ENCODE measurements at regions not wholly inside any gene's neighbourhood (a gene's known extent, or its start where the extent isn't known, plus 50 kb on each side); places are given as distances from the start of the nearest gene placed in this dataset.

DNA sequence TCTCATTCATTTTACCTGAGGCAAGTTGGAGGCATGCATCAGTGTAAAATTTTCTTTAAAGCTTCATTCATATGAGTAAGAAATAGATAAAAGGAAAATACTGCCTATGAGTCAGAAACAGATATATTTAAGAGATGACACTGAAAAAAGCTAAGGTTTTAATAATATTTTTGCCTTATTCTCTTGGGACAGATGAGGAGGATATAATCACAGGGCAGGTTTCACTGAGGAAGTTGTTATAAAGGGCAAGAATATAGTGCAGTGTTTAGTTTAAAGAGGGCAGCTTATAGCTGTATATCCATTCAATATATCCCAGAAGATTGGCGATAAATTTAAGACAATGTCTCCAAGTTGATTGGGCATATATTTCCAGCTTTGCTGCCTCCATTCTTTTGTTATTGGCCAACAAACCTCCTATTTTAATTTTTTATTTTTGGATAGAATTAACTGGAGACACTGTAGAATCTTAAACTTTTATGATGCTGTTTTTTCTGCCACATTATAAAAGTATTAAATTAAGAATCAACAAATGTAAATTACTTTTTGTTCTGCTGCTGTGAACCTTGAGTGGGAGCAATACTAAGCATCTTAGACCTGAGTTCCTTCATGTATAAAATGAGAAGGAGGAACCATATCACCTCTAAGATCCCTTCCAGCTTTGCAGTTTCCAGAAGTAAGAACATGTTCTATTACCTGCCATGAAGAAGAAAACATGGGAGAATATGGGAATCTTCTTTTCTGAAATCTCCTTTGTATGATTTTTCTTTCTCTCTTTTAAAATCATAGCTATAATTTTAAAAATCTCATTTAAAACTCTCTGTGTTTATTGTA is 171.6 kb downstream of the S1PR1 start:
- TF ChIP-seq CEBPB (IDR thresholded peaks at IDR 0.05) (no peak), RAD21 (IDR thresholded peaks at IDR 0.05; ENCODE audit: low read depth) (no peak)

DNA sequence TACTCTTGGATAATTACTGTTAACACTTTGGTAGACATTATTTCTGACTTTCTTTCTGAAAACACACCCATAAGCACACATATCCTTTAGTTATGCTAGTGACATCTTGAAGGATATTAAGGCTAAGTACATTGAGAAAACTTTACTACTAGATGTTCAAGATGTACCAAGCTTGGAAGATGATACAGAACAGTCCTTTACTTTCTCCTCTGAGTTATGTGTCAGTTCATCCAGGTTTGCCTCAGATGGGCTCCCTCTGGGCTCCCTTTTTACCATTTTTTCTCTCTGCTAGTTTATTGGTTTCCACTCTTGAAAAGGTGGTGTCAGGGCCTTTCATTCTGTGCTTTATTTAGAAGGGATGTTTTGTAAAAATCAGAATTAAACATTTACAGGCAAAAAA is 172.3 kb downstream of the S1PR1 start:
- TF ChIP-seq, protein P1, sequence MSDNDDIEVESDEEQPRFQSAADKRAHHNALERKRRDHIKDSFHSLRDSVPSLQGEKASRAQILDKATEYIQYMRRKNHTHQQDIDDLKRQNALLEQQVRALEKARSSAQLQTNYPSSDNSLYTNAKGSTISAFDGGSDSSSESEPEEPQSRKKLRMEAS (IDR thresholded peaks at IDR 0.05), result no peak
- TF ChIP-seq CREB1 (IDR thresholded peaks at IDR 0.05; ENCODE audit: low read depth) (no peak), TEAD4 (IDR thresholded peaks at IDR 0.05) (no peak), YY1 (IDR thresholded peaks at IDR 0.05; ENCODE audit: low read depth) (no peak), EGR1 (IDR thresholded peaks at IDR 0.05) (no peak), ZBTB7A (IDR thresholded peaks at IDR 0.05; ENCODE audit: low read depth) (no peak), TCF12 (IDR thresholded peaks at IDR 0.05; ENCODE audit: low read depth) (no peak), NFIC (IDR thresholded peaks at IDR 0.05) (no peak), CEBPB (IDR thresholded peaks at IDR 0.05) (no peak), TAF1 (IDR thresholded peaks at IDR 0.05; ENCODE audit: low read depth) (no peak), RAD21 (IDR thresholded peaks at IDR 0.05; ENCODE audit: low read depth) (no peak), EP300 (IDR thresholded peaks at IDR 0.05; ENCODE audit: borderline replicate concordance) (no peak), FOXM1 (IDR thresholded peaks at IDR 0.05; ENCODE audit: borderline replicate concordance, low read depth) (no peak)
- TF ChIP-seq, protein P2, sequence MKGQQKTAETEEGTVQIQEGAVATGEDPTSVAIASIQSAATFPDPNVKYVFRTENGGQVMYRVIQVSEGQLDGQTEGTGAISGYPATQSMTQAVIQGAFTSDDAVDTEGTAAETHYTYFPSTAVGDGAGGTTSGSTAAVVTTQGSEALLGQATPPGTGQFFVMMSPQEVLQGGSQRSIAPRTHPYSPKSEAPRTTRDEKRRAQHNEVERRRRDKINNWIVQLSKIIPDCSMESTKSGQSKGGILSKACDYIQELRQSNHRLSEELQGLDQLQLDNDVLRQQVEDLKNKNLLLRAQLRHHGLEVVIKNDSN (IDR thresholded peaks at IDR 0.05), result no peak
- TF ChIP-seq, protein P3, sequence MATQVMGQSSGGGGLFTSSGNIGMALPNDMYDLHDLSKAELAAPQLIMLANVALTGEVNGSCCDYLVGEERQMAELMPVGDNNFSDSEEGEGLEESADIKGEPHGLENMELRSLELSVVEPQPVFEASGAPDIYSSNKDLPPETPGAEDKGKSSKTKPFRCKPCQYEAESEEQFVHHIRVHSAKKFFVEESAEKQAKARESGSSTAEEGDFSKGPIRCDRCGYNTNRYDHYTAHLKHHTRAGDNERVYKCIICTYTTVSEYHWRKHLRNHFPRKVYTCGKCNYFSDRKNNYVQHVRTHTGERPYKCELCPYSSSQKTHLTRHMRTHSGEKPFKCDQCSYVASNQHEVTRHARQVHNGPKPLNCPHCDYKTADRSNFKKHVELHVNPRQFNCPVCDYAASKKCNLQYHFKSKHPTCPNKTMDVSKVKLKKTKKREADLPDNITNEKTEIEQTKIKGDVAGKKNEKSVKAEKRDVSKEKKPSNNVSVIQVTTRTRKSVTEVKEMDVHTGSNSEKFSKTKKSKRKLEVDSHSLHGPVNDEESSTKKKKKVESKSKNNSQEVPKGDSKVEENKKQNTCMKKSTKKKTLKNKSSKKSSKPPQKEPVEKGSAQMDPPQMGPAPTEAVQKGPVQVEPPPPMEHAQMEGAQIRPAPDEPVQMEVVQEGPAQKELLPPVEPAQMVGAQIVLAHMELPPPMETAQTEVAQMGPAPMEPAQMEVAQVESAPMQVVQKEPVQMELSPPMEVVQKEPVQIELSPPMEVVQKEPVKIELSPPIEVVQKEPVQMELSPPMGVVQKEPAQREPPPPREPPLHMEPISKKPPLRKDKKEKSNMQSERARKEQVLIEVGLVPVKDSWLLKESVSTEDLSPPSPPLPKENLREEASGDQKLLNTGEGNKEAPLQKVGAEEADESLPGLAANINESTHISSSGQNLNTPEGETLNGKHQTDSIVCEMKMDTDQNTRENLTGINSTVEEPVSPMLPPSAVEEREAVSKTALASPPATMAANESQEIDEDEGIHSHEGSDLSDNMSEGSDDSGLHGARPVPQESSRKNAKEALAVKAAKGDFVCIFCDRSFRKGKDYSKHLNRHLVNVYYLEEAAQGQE (IDR thresholded peaks at IDR 0.05; ENCODE audit: low read depth), result no peak

DNA sequence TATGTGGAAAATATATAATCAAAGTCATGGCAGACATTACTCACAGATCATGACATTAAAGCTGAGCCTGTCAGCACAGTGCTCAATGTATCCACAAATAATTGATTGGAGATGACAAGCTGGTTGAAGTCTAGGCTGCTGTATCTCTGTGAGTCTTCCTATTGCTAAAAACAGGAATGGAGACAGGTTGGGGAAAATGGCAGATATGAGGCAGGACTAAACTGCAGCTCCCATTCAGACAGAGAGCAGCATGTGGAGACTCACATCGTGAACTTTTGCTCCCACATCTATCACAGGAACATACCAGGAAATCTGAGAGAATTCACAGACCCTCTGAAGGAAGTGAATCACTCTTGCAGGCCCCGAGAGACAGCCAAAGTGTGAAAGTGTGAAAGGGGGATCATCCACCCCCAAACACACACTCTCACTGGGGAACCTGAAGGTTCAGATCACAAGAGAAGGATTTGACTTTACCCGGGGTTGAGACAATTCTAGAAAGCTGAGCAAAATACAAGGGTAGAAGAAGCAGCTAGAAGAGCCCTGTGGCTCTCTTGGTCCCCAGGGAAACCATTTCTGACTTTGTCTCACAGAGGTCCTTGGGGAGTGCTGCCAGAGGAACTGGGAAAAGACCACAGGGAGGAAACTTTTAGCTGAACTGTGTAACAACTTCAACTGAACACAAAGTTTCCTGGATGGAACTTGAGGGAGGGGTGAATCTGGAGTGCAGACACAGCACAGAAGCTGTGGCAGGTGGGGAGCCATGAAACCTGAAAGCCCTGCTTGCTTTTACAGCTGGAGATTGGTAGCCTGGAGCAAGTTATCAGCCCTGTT is 173.4 kb downstream of the S1PR1 start:
- TF ChIP-seq, protein P3 (IDR thresholded peaks at IDR 0.05; ENCODE audit: low read depth), result no peak
- no peak for TF ChIP-seq YY1 (IDR thresholded peaks at IDR 0.05; ENCODE audit: low read depth)
- no peak for TF ChIP-seq EGR1 (IDR thresholded peaks at IDR 0.05)
- TF ChIP-seq, protein P2 (IDR thresholded peaks at IDR 0.05), result no peak
- TF ChIP-seq NFIC (IDR thresholded peaks at IDR 0.05), result no peak
- no peak for TF ChIP-seq ZBTB7A (IDR thresholded peaks at IDR 0.05; ENCODE audit: low read depth)
- TF ChIP-seq FOXM1 (IDR thresholded peaks at IDR 0.05; ENCODE audit: borderline replicate concordance, low read depth), result no peak
- TF ChIP-seq TEAD4 (IDR thresholded peaks at IDR 0.05), result no peak
- TF ChIP-seq CEBPB (IDR thresholded peaks at IDR 0.05), result no peak
- TF ChIP-seq, protein P1 (IDR thresholded peaks at IDR 0.05), result no peak
- TF ChIP-seq TAF1 (IDR thresholded peaks at IDR 0.05; ENCODE audit: low read depth), result no peak
- TF ChIP-seq RAD21 (IDR thresholded peaks at IDR 0.05; ENCODE audit: low read depth), result no peak
- no peak for TF ChIP-seq CREB1 (IDR thresholded peaks at IDR 0.05; ENCODE audit: low read depth)
- TF ChIP-seq EP300 (IDR thresholded peaks at IDR 0.05; ENCODE audit: borderline replicate concordance), result no peak
- no peak for TF ChIP-seq TCF12 (IDR thresholded peaks at IDR 0.05; ENCODE audit: low read depth)

DNA sequence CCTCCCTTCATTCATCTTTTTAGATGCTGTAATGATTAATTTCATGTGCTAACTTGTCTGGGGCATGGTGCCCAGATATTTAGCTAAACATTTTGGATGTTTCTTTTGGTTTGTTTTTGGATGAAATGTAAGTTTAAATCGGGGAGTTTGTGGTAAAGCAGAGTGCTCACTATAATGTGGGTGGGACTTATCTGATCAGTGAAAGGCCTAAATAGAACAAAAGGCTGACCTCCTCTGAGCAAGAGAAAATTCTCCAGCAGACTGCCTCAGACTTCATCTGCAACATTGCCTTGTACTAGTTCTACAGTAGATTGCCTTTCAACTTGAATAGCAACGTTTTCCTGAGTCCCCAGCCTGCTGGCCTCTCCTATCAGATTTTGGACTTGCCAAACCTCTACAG is 183.6 kb downstream of the S1PR1 start:
- TF ChIP-seq RAD21 (IDR thresholded peaks at IDR 0.05; ENCODE audit: low read depth) (no peak), FOXM1 (IDR thresholded peaks at IDR 0.05; ENCODE audit: borderline replicate concordance, low read depth) (no peak), ZBTB7A (IDR thresholded peaks at IDR 0.05; ENCODE audit: low read depth) (no peak), EP300 (IDR thresholded peaks at IDR 0.05; ENCODE audit: borderline replicate concordance) (no peak), EGR1 (IDR thresholded peaks at IDR 0.05) (no peak)
- TF ChIP-seq, protein P2 (IDR thresholded peaks at IDR 0.05), result no peak

DNA sequence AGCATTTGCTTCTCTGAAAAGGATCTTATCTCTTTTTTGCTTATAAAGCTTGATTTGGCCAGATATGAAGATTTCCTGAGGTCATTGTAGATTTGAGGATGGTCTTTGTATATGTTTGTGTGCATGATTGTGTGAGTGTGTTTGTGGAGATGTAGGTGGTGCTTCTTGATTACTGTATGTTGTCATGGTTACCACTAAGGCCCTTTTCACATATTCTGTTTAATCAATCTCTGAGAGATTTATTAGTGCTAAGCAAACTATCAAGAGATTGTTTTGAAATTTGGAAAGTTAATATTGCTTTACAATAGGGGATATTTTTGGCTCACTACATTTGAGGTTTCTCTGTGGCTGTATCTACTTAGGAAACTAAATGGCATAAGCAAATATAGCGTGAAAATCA is 191.7 kb downstream of the S1PR1 start:
- TF ChIP-seq TAF1 (IDR thresholded peaks at IDR 0.05; ENCODE audit: low read depth) (no peak), RAD21 (IDR thresholded peaks at IDR 0.05; ENCODE audit: low read depth) (no peak), TCF12 (IDR thresholded peaks at IDR 0.05; ENCODE audit: low read depth) (no peak), NFIC (IDR thresholded peaks at IDR 0.05) (no peak), YY1 (IDR thresholded peaks at IDR 0.05; ENCODE audit: low read depth) (no peak)

Measured in Ishikawa (cell line).